ENCODE measurements at regions not wholly inside any gene's neighbourhood (a gene's known extent, or its start where the extent isn't known, plus 50 kb on each side); places are given as distances from the start of the nearest gene placed in this dataset.
"Not testable (repeated sequence)": the region's sequence is repeated elsewhere in the genome, so short reads cannot be mapped to it uniquely, and the experiment has no call there.

DNA sequence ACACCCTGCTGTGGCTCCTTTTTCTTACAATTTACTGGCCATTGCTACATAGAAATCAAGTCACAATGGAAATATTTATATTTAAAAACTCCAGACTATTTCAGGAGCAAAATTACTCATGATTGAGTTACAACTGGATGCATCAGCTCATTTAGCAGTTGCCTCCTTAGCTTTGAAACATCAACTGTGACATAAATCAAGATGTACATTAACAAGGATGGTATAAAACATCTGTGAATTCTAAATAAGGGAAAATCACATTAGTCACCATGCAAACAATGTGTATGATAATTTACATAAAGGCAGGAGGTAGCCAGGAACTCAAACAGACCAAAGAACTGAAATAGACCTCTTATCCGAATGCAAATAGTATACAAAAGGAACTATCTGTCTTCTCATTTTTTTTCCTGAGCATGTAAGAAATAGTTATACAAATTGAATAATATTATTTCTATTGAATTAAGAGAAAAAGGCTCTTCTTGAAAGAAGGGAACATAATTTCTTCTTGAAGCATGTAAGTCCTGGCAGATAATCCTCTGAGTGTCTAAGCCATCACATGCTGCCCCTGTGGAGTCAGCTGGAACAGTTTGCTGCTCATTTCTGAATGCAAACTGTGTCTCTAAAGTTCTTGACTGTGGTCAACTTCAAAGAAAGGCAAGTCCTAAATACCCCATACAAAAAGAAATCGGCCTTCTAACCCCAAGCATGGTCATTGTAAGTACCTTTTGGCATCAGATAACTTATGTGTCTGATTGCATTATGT lies 151.2 kb downstream of the NAA11 start:
- DNase-seq: no peak

- no peak for DNase-seq
These were observed 152.7 kb downstream of the NAA11 start for GRCh38 chr4:79173186-79173585.

DNA sequence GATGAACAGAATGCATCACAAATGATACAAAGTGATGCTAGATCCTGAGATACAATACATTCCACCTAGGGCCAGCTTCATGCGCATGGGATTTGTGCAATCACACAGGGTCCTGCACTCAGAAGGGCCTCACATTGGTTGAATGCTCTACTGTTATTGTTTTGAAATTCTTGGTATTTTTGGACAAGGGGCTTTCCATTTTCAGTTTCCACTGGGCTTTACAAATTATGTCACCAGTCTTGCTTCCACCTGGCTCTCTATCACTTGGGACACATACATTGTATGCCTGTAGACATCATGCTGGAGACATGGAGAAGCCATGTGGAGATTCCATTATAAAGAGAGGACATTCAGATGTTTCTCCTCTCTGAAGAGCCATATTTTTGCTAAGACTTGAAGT lies 155.8 kb downstream of the NAA11 start:
- no peak for DNase-seq

DNA sequence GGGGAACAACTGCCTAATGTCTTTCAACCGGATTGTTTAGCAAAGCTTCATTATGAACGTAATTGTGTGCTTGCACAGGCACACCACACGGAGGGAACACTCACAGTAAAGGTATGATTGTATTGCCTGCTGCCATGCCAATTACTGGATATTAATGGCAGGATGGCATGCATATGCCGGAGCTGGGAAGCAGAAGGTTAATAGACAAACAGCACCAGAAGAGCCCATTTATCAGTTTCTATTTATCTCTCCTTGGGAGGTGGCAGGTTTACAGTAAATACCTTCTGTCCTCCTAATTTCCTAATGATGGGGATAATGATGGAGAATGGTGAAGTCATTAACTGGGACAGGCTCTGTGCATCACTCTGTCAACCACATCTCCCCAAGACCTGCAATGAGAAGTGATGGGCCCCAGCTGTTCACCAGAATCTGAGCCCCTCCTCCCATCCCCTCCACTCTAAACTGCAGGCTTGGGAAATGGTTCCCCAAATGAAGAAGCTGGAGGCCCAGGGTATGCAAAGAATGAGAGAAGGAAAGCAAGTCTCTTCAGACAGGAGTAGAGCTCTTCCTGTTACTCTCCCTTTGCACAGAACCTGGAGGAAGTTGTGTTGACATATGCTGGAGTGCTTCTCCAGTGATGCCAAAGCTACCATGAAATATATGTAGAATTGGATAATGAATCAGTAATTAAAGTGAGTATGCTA lies 160.8 kb downstream of the NAA11 start:
- no peak for DNase-seq

DNA sequence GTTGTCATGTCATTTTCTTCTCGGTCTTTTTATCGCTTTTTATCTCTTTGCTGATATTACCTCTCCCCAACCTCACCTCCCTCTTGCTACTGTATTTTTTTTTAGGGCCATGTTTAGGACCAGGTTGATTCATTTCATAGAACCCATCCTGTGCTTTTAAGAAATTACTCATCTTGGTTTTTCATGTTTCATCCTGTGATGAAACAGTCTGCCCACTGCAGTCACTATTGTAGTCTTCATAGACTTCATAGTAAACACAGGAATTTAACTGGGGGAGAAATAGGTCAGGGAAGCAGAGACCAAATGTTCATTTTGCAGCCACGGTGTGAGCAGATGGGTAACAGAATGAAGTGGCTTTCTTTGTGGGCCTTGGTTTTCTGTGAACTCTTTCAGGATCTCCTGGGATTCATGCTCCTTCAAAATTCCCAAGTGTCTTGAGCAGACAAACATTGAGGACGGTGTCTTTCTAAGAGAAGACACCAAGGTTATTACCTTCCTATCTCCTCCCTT lies 161.8 kb downstream of the NAA11 start:
- DNase-seq: no peak

DNA sequence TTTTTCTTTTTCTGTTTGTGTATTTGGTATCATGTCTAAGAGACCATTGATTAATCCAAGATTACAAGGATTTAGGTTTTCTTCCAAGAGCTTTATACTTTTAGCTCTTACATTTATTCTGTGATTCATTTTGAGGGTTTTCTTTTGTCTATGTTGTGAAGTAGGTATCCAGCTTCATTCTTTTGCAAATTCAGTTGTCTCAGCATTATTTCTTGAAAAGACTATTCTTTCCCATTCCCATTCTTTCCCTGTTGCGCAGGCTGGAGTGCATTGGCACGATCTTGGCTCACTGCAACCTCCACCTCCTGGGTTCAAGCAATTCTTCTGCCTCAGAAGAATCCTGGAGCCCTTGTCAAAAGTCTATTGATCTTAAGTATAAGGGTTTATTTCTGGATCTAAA lies 164.9 kb downstream of the NAA11 start:
- DNase-seq: no peak

GRCh38 chr4:79158705-79159104 lies 167.2 kb downstream of the NAA11 start:
- not testable (repeated sequence) for DNase-seq

DNA sequence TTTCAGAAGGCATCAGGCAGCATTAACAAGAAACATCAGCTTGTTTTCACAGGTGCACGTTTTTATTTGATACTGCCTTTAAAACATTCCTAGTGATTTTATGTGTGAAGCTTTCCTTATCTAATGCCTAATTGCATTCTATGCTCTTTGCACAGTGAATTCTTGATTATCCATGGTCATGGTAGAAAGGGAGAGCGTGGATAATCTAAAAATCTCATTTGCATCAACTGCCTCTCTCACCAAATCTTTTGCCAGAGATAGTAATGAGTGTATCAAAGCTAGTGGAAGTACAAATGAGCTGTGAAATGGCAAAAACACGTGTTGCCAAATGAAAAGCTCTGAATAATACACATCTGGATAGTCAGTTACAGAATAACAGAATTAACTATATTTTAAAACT lies 170.5 kb downstream of the NAA11 start:
- DNase-seq: no peak

DNA sequence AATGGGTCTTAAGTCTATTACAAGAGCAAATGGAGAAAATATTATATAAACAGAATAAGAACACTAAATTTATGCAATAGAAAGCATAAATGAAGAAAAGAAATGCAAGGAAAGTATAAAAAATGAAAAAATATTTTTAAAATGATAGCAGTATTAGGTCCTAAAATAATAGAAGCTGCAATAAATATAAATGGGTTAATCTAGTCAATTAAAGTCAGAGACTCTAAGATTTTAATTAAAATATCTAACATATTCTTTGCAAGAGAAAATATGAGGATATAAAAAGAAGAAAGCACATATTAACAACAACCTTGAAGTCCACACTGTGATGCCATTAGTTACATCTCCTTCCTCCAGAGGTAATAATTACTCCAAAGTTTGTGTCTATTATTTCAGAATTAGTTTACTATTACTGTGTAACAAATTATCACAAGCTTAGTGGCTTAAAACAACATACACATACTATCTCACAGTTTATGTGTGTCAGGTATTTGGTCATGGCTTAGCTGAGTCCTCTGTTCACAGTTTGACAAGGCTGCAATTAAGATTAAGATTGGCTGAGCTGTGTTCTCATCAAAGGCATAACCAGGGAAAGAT lies 174.9 kb downstream of the NAA11 start:
- no peak for DNase-seq

- no peak for DNase-seq
These were observed 177.5 kb downstream of the NAA11 start for GRCh38 chr4:79148369-79148768.

GRCh38 chr4:79147251-79147650 lies 178.6 kb downstream of the NAA11 start:
- no peak for DNase-seq

DNA sequence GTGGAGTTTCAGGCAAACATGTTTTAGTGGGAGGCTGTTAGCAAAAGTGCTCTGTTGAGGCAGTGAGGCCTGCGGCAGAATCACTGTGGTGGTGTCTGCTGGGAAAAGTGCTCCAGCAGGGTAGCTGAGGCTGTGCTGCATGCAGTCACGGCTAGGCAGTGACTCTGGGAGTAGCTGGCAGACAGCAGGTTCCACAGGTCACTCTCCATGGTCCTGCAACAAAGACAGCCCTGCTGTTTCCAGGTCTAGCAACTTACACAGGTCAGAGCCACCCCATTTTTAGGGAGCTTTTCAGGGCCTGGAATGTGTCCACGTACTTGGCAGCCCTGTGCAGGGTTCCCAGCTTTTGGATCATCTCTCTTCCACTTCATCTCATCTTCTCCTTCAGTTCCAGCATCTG lies 184.3 kb downstream of the NAA11 start:
- DNase-seq: no peak

DNA sequence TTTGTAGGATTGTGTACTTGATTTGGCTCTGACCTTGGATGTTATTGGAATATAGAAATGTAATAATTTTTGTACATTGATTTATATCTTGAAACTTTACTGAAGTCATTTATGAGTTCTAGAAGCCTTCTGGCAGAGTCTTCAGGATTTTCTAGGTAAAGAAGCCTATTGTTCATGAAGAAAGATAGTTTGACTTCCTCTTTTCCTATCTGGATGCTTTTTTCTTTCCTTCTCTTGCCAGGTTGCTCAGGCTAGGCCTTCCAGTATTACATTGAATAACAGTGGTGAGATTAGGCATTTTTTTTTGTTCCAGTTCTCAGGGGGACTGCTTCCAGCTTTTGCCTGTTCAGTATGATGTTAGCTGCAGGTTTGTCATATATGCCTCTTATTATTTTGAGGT lies 191.1 kb downstream of the NAA11 start:
- no peak for DNase-seq

GRCh38 chr4:79132826-79133225 lies 193.0 kb downstream of the NAA11 start:
- DNase-seq: no peak

- no peak for DNase-seq
These were observed 182.7 kb upstream of the PAQR3 start for GRCh38 chr4:79121875-79122358.

DNA sequence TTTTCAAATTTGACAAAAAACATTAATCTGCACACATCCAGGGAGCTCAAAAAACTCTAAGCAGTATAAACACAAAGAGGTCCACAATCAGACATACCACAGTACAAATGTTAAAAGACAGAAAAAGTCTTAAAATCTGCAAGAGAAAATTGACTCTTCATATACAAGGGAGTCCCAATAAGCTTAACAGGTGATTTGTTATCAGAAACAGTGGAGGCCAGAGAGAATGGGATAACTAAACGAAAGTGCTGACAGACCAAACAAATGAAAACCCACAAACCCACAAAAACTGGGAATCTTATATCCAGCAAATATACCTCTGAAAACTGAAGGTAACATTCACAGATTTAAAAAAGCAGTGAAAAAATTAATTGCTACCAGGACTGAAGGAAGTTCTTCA lies 182.0 kb upstream of the PAQR3 start:
- no peak for DNase-seq

DNA sequence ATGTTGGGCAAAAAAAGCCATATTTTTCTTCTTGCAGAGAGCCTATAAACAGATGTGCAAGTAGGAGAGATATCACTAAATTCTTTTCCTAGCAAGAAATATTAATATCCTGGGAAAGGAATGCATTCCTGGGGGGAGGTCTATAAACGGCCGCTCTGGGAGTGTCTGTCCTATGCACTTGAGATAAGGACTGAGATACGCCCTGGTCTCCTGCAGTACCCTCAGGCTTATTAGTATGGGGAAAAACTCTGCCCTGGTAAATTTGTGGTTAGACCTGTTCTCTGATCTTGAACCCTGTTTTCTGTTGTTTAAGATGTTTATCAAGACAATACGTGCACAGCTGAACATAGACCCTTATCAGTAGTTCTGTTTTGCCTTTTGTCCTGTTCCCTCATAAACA lies 177.8 kb upstream of the PAQR3 start:
- not testable (repeated sequence) for DNase-seq

GRCh38 chr4:79107014-79107413 lies 167.8 kb upstream of the PAQR3 start:
- DNase-seq: no peak

GRCh38 chr4:79088946-79089691 lies 149.9 kb upstream of the PAQR3 start:
- no peak for DNase-seq

DNA sequence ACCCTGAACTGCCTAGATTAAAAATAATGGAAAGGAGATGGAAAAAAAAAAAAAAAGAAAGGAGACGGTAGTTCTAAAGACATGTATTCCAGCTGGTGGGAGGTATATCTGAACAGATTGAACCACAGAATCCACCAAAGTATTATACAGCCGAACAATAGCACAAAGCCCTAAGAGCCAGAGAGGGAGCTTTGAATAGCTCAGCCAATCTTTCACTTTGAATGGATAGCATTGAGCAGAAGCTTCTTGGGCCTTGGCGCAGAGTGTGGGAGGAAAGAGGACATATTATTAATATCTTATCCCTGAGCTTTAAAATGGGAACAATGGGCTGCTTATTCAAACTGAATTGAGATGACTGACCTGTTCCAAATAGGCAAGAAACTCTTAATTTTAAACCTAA lies 147.8 kb upstream of the PAQR3 start:
- DNase-seq: no peak

DNA sequence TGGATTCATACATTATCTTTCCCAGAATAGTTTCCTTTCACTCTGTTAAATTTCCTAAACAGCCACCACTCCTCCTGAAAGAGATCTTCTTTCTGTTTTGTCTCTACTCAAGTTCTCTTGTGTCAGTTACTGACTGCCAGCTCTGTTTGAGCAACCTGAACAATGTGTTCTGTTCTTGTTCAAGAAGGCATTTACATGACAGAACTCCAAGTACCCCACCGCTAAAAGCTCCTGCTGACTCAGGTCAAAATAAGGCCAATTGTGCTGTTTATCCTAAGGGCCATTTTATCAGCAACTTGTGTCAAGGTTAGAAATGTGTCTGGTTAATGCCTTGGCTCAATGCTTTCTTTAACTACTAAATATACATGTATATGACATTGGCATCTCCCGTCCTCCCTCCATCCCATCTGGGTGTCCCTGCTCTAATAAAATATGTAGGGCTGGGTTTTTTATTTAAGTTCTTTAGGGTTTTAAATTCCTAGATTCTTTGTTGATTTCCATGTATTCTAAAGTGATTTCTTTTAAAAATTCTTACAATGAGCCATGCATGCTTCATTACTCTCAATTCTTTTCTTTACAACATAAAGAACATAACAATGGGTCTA lies 144.3 kb upstream of the PAQR3 start:
- DNase-seq: no peak

- DNase-seq: no peak
These were observed 143.8 kb upstream of the PAQR3 start for GRCh38 chr4:79082997-79083396.

DNA sequence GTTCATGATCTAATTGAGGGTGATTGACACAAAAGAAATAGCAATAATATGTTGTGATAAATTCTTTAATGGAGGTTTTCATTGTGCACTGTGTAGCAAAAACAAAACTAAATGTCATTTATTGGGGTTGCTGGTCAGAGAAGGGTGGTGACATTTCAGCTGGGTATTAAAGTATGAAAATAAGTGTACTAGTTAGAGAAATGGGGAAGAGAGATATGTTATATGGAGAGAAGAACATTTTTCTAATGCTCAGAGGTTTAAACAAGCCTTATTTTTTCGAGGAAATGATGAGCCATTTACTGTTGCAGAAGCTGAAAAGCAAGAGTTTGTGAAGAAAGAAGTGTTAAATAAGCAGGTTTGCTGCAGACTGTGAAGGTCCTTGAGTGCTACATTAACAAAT lies 142.7 kb upstream of the PAQR3 start:
- no peak for DNase-seq

Data from NCI-H345 (cell line).